K562 (cell line): ENCODE measurements at regions not wholly inside any gene's neighbourhood (a gene's known extent, or its start where the extent isn't known, plus 50 kb on each side); places are given as distances from the start of the nearest gene placed in this dataset.

Experiments used
- ATAC-seq: fragments of 200-7000 bp; cut with Tn5 transposase; 3 replicates; pipeline ENCODE4 v1.9.1; 2020; ENCODE audit warnings: moderate library complexity
- BruUV-seq: library from RNA; stranded (reverse); fragments of 400-500 nt; replicated peaks from 2 replicates; lab custom pipeline; 2021; lab: Mats Ljungman, UMichigan
- CTCF ChIA-PET: fragments of 300-600 bp; formaldehyde crosslinking; extraction: SDS; loops from one replicate; lab custom pipeline; 2021; ENCODE audit warnings: low intra/inter-chr PET ratio; lab: Yijun Ruan, JAX
- POLR2A ChIA-PET: fragments of 300-600, 350-650 bp; sonication (Branson Sonifier 250); formaldehyde crosslinking; extraction: SDS; loops from one replicate; lab custom pipeline; 2021; ENCODE audit warnings: antibody characterized with exemption, inconsistent platforms; lab: Yijun Ruan, JAX
- DNase-seq, 4 experiments: peaks; one replicate each; pipeline versions ENCODE4 v3.0.0 to v3.0.0-alpha.2; 2011 to 2018; ENCODE audit warnings: low spot score in 3 of 4, mixed read lengths in 3 of 4; ENCODE audit errors: extremely low read depth in 1 of 4
- FAIRE-seq: peaks from 2 replicates; lab custom pipeline; 2011; peaks lifted over from hg19 to GRCh38; lab: Jason Lieb, UNC
- H2AFZ ChIP-seq: 2 replicates; pipeline ENCODE4 v1.6.0; 2011; ENCODE audit warnings: low read depth, low read length, control low read depth, inconsistent platforms
- H3K27ac ChIP-seq: fragments of 200-600 bp; 3 replicates; pipeline ENCODE4 v1.8.0; 2011; ENCODE audit warnings: low read depth, mild to moderate bottlenecking, control low read depth, inconsistent platforms, low read length, moderate library complexity, mixed read lengths; ENCODE audit errors: extremely low read depth
- H3K27me3 ChIP-seq, 2 experiments: fragments of 300-600 bp in 1 of 2; 2 replicates in 1 of 2; 3 replicates in 1 of 2; pipeline versions ENCODE4 v1.6.0 to v1.8.0; 2011; ENCODE audit warnings: inconsistent platforms in 2 of 2, low read length in 2 of 2, mild to moderate bottlenecking in 1 of 2, mixed read lengths in 1 of 2, moderate library complexity in 1 of 2; ENCODE audit not compliant: control insufficient read depth in 2 of 2, insufficient read depth in 2 of 2
- H3K36me3 ChIP-seq: fragments of 300-600 bp; 3 replicates; pipeline ENCODE4 v1.8.0; 2011; ENCODE audit warnings: mild to moderate bottlenecking, low read length, inconsistent platforms; ENCODE audit not compliant: control insufficient read depth, insufficient read depth
- H3K4me1 ChIP-seq, 2 experiments: fragments of 200-600 bp in 1 of 2; replicated peaks in 1 of 2; 2 replicates in 1 of 2; 3 replicates in 1 of 2; pipeline versions ENCODE4 v1.5.1 to v1.8.0; 2011; ENCODE audit warnings: inconsistent platforms in 2 of 2, low read length in 2 of 2, mild to moderate bottlenecking in 1 of 2, mixed read lengths in 1 of 2, moderate library complexity in 1 of 2; ENCODE audit not compliant: control insufficient read depth in 2 of 2, insufficient read depth in 2 of 2
- H3K4me2 ChIP-seq: 2 replicates; pipeline ENCODE4 v1.6.1; 2011; ENCODE audit warnings: low read length, control low read depth, inconsistent platforms, mixed read lengths; ENCODE audit not compliant: insufficient read depth
- H3K4me3 ChIP-seq: fragments of 200-600 bp; sonication (generic), shearing (Covaris generic); 2 replicates; pipeline ENCODE4 v1.5.1; 2016; ENCODE audit warnings: control low read depth, inconsistent platforms
- H3K79me2 ChIP-seq: fragments of 200-600 bp; 3 replicates; pipeline ENCODE4 v1.8.0; 2011; ENCODE audit warnings: low read length, inconsistent platforms; ENCODE audit not compliant: control insufficient read depth, insufficient read depth
- H3K9ac ChIP-seq, 2 experiments: 2 replicates each; pipeline versions ENCODE4 v1.6.0 to v1.6.1; 2011; ENCODE audit warnings: low read depth in 2 of 2, low read length in 2 of 2, control low read depth in 1 of 2, inconsistent platforms in 1 of 2, mild to moderate bottlenecking in 1 of 2, mixed read lengths in 1 of 2; ENCODE audit not compliant: insufficient read depth in 1 of 2
- H3K9me1 ChIP-seq: one replicate; pipeline ENCODE4 v1.6.0; 2011; ENCODE audit warnings: inconsistent platforms, mild to moderate bottlenecking, low read length, moderate library complexity; ENCODE audit not compliant: control insufficient read depth, insufficient read depth
- H3K9me3 ChIP-seq: replicated peaks from 2 replicates; pipeline ENCODE4 v1.5.1; 2011; ENCODE audit warnings: low read depth, low read length, inconsistent platforms; ENCODE audit not compliant: control insufficient read depth, insufficient read depth
- H4K20me1 ChIP-seq: replicated peaks from 2 replicates; pipeline ENCODE4 v1.6.1; 2011; ENCODE audit warnings: low read length, inconsistent platforms, mixed read lengths; ENCODE audit not compliant: control insufficient read depth, insufficient read depth
- SMC3 ChIP-seq: conservative IDR thresholded peaks from 2 replicates; pipeline ENCODE4 v1.6.1; 2011; ENCODE audit warnings: low read depth, low read length, improper control_type of control experiment; ENCODE audit not compliant: insufficient read depth
- SUPT5H ChIP-seq: fragments of 450-650 bp; IDR thresholded peaks from 2 replicates; pipeline ENCODE4 v1.6.1; 2016
- ZBED1 ChIP-seq: IDR thresholded peaks from 2 replicates; pipeline ENCODE4 v1.6.1; 2014
- WGBS: fragments of 100-300 bp; shearing (Covaris generic); methylation state at CpG from one replicate; pipeline ENCODE4 v1.1.6; 2016; ENCODE audit warnings: low coverage, mixed read lengths; ENCODE audit not compliant: insufficient coverage; ENCODE audit errors: missing lambda C conversion rate; 5-methylcytosine and 5-hydroxymethylcytosine counted together
- in situ Hi-C: fragments of 300-500 bp; cut with MboI; formaldehyde crosslinking; loops from 4 replicates; pipeline ENCODE4 v1.15.0; 2018; ENCODE audit warnings: inconsistent platforms, mixed read lengths
- intact Hi-C: fragments of 100-400 bp; cut with micrococcal nuclease; formaldehyde crosslinking; loops from 2 replicates; pipeline ENCODE4 v1.14.2; 2022
- TF ChIP-seq, protein P1 (sequence below): fragments of 250-450 bp; sonication (Bioruptor Pico); IDR thresholded peaks from 2 replicates; pipeline ENCODE4 v1.8.0; 2022; ENCODE audit warnings: moderate library complexity, mild to moderate bottlenecking, inconsistent platforms
- TF ChIP-seq, protein P2 (sequence below): sonication (generic); formaldehyde crosslinking; IDR thresholded peaks from 2 replicates; pipeline ENCODE4 v1.8.1; 2023; ENCODE audit warnings: mild to moderate bottlenecking, missing genetic modification reagents
- TF ChIP-seq, protein P3 (sequence below): sonication (generic); formaldehyde crosslinking; IDR thresholded peaks from 2 replicates; pipeline ENCODE4 v1.8.1; 2023; ENCODE audit warnings: missing genetic modification reagents, mild to moderate bottlenecking, borderline replicate concordance
- TF ChIP-seq, protein P4 (sequence below): fragments of 450-650 bp; IDR thresholded peaks from 2 replicates; pipeline ENCODE4 v1.6.1; 2016

DNA sequence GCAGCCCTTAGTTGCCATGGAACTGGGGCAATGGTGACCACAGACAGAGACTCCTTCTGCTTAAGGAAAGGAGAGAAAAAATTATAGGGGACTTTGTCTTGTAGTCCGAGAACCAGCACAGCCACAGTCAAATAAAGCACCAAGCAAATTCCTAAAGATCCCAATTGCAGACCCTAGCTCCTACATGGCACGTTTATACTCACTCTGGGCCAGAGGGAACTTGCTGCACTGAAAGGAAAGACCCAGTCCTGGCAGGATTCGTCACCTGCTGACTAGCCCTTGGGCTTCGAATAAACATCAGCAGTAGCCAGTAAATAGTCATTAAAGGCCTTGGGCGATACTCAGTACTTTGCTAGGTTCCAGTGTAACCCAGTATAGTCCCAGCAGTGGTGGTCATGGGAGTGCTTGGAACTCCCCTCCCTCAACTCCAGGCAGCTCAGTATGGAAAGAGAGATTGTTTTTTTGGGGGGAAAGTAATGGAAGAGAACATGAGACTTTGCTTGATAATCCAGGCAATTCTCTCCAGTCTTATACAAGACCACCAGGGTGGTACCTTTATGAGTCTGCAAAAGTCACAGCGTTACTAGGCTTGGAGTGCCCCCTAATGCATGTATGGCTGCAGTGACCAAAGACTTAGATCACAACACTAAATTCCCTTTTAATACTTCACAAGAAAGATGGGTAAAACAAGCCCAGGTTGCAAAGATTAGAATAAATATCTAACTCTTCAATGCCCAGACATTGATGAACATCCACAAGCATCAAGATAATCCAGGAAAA lies 66.4 kb upstream of the AGTR1 start:
- 0% methylated on average over 5 of the region's 6 CpGs for WGBS
- no peak overlapping the region for H3K4me2 ChIP-seq
- BruUV-seq: no TSS peak
- H3K4me3 ChIP-seq: no peak overlapping the region
- 0 out of 2 replicates have a peak, but pooled peaks cover 2% of the 10 kb centered on the region for H3K9me3 ChIP-seq
- FAIRE-seq: no peak
- ChIA-PET POLR2A (no interaction called here), CTCF (no interaction called here)
- in situ Hi-C loops: no loop called here
- intact Hi-C loops: no loop called here
- no peak overlapping the region for H2AFZ ChIP-seq
- H3K79me2 ChIP-seq: no peaks in the 10 kb centered on the region
- H3K27me3 ChIP-seq: no peaks in the 10 kb centered on the region
- no peaks in the 10 kb centered on the region for H4K20me1 ChIP-seq
- no peaks in the 10 kb centered on the region for H3K9me1 ChIP-seq
- ATAC-seq: no peak
- H3K36me3 ChIP-seq: no peaks in the 10 kb centered on the region
- DNase-seq: no peak
- TF ChIP-seq SMC3 (no peak), SUPT5H (no peak), ZBED1 (no peak)
- TF ChIP-seq, protein P1, sequence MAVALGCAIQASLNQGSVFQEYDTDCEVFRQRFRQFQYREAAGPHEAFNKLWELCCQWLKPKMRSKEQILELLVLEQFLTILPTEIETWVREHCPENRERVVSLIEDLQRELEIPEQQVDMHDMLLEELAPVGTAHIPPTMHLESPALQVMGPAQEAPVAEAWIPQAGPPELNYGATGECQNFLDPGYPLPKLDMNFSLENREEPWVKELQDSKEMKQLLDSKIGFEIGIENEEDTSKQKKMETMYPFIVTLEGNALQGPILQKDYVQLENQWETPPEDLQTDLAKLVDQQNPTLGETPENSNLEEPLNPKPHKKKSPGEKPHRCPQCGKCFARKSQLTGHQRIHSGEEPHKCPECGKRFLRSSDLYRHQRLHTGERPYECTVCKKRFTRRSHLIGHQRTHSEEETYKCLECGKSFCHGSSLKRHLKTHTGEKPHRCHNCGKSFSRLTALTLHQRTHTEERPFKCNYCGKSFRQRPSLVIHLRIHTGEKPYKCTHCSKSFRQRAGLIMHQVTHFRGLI (CRISPR knock-in tag): no peak
- TF ChIP-seq, protein P2, sequence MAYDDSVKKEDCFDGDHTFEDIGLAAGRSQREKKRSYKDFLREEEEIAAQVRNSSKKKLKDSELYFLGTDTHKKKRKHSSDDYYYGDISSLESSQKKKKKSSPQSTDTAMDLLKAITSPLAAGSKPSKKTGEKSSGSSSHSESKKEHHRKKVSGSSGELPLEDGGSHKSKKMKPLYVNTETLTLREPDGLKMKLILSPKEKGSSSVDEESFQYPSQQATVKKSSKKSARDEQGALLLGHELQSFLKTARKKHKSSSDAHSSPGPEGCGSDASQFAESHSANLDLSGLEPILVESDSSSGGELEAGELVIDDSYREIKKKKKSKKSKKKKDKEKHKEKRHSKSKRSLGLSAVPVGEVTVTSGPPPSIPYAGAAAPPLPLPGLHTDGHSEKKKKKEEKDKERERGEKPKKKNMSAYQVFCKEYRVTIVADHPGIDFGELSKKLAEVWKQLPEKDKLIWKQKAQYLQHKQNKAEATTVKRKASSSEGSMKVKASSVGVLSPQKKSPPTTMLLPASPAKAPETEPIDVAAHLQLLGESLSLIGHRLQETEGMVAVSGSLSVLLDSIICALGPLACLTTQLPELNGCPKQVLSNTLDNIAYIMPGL: no peak
- TF ChIP-seq, protein P3, sequence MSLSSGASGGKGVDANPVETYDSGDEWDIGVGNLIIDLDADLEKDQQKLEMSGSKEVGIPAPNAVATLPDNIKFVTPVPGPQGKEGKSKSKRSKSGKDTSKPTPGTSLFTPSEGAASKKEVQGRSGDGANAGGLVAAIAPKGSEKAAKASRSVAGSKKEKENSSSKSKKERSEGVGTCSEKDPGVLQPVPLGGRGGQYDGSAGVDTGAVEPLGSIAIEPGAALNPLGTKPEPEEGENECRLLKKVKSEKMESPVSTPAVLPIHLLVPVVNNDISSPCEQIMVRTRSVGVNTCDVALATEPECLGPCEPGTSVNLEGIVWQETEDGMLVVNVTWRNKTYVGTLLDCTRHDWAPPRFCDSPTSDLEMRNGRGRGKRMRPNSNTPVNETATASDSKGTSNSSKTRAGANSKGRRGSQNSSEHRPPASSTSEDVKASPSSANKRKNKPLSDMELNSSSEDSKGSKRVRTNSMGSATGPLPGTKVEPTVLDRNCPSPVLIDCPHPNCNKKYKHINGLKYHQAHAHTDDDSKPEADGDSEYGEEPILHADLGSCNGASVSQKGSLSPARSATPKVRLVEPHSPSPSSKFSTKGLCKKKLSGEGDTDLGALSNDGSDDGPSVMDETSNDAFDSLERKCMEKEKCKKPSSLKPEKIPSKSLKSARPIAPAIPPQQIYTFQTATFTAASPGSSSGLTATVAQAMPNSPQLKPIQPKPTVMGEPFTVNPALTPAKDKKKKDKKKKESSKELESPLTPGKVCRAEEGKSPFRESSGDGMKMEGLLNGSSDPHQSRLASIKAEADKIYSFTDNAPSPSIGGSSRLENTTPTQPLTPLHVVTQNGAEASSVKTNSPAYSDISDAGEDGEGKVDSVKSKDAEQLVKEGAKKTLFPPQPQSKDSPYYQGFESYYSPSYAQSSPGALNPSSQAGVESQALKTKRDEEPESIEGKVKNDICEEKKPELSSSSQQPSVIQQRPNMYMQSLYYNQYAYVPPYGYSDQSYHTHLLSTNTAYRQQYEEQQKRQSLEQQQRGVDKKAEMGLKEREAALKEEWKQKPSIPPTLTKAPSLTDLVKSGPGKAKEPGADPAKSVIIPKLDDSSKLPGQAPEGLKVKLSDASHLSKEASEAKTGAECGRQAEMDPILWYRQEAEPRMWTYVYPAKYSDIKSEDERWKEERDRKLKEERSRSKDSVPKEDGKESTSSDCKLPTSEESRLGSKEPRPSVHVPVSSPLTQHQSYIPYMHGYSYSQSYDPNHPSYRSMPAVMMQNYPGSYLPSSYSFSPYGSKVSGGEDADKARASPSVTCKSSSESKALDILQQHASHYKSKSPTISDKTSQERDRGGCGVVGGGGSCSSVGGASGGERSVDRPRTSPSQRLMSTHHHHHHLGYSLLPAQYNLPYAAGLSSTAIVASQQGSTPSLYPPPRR (CRISPR knock-in tag): no peak
- TF ChIP-seq, protein P4, sequence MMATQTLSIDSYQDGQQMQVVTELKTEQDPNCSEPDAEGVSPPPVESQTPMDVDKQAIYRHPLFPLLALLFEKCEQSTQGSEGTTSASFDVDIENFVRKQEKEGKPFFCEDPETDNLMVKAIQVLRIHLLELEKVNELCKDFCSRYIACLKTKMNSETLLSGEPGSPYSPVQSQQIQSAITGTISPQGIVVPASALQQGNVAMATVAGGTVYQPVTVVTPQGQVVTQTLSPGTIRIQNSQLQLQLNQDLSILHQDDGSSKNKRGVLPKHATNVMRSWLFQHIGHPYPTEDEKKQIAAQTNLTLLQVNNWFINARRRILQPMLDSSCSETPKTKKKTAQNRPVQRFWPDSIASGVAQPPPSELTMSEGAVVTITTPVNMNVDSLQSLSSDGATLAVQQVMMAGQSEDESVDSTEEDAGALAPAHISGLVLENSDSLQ: no peak
- no peak overlapping the region for H3K9ac ChIP-seq
- no peak overlapping the region for H3K27ac ChIP-seq
- no peaks in the 10 kb centered on the region for H3K4me1 ChIP-seq
